ENCODE measurements at regions not wholly inside any gene's neighbourhood (a gene's known extent, or its start where the extent isn't known, plus 50 kb on each side); places are given as distances from the start of the nearest gene placed in this dataset.
"Not testable (repeated sequence)": the region's sequence is repeated elsewhere in the genome, so short reads cannot be mapped to it uniquely, and the experiment has no call there.

- DNase-seq (ENCODE audit: low read depth), result no peak
Measured at GRCh38 chr17:83019376-83019775, 60.0 kb upstream of the METRNL start.

- no peak for DNase-seq (ENCODE audit: low read depth)
Measured at GRCh38 chr17:83024218-83024971, 55.0 kb upstream of the METRNL start.

- no peak for DNase-seq (ENCODE audit: low read depth)
Measured at GRCh38 chr17:83025636-83026280, 53.7 kb upstream of the METRNL start.

GRCh38 chr17:83026311-83026811 lies 53.0 kb upstream of the METRNL start:
- DNase-seq (ENCODE audit: low read depth), result no peak

- not testable (repeated sequence) for DNase-seq (ENCODE audit: low read depth)
Measured at GRCh38 chr17:83026921-83027320, 52.5 kb upstream of the METRNL start.

- no peak for DNase-seq (ENCODE audit: low read depth)
Measured at GRCh38 chr17:83028851-83029250, 50.6 kb upstream of the METRNL start.

GRCh38 chr17:83029571-83029970 lies 49.8 kb upstream of the METRNL start:
- no peak for DNase-seq (ENCODE audit: low read depth)

Data from RPMI7951 (cell line).